Stimulated activated CD8-positive, alpha-beta memory T cell treated with anti-CD3 and anti-CD28 coated beads, Interleukin-15, amount 100 ng/mL, for 4 hours (primary cell): ENCODE measurements at regions not wholly inside any gene's neighbourhood (a gene's known extent, or its start where the extent isn't known, plus 50 kb on each side); places are given as distances from the start of the nearest gene placed in this dataset.
"Not testable (repeated sequence)": the region's sequence is repeated elsewhere in the genome, so short reads cannot be mapped to it uniquely, and the experiment has no call there.

Experiments used
- DNase-seq, 2 donors: peaks; one replicate each; pipeline ENCODE4 v3.0.0-alpha.2; 2020; ENCODE audit warnings: low read depth in 2 of 2

GRCh38 chr5:155765715-155766114, 561.2 kb upstream of the SGCD start:
- no peak for DNase-seq

DNA sequence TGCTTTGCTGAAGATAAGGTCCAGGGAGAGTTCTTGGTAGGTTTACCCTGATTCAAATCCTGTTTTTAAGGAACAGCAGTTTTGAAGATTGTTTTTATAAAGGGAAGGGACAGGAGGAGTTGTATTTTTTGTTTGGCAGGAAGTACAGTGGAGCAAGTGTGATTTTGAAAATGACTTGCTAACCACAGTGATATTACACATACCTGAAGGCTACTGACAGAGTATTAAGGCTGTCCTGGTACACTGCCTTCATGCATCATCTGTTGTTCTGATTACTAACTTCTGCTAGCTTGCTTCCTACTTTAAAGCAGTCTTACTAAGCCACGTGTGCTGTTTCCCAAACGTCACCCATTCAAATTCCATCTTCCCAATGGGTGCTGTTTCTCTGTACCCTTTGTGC, 559.5 kb upstream of the SGCD start:
- no peak for DNase-seq

DNA sequence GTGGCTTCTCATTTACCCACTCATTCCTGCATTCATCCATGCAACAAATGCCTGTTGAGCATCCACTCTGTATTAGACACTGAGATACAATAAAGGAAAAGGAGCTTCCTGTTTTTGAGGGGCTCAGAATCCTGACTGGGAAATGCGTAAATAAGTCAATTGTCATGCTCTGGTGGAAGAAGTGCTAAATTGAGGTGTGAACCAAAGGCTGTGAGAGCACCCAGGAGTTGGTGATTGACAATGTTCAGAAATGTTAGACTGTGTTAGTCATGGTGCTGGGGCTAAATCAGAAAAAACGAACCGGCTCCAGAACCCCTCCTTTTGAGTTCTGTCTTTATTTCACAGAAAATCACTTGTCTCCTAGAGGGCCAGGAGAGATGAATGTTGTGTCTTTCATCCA, 558.6 kb upstream of the SGCD start:
- no peak for DNase-seq

- DNase-seq, result no peak
These were observed 554.8 kb upstream of the SGCD start for GRCh38 chr5:155772009-155772662.

GRCh38 chr5:155773680-155774079, 553.3 kb upstream of the SGCD start:
- DNase-seq, result peak in 1 of 2 donors; percentile 11

GRCh38 chr5:155780260-155780659, 546.7 kb upstream of the SGCD start:
- DNase-seq, result no peak

DNA sequence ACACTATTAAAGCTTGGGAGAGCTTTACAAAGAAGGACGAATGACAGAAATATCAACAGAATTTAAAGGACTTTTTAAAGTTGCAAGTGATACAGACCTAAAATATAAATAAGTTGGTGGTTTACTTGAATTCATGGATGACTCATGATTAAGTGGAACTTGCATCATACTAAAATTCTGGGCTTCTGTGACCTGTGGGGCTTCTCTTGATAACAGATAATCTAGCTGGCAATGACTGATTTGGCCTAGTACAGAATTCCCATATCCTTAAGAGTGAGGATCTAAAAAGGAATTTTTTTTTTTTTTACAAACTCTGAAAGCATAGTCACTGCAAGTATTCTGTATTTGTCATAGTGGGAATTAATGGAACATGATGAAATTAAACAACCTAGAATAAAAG, 543.7 kb upstream of the SGCD start:
- no peak for DNase-seq

DNA sequence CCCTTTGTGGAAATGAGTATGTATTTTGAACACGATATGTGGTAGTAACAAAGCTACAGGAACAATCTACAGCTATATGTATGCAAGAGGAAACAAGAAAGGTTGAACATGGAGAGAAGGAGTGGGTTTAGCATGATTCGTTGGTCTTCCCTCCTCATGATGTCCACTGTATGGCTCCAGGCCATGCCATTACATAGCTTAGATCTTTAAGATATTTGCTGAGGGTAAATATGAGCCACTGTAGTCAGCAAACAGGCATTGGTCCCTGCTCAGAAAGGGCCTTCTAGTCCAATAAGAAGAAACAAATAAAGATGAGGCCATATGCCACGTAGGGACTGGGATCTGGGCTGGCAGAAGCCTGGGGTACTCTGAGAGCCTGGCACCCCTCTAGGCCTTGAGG, 543.2 kb upstream of the SGCD start:
- no peak for DNase-seq

DNA sequence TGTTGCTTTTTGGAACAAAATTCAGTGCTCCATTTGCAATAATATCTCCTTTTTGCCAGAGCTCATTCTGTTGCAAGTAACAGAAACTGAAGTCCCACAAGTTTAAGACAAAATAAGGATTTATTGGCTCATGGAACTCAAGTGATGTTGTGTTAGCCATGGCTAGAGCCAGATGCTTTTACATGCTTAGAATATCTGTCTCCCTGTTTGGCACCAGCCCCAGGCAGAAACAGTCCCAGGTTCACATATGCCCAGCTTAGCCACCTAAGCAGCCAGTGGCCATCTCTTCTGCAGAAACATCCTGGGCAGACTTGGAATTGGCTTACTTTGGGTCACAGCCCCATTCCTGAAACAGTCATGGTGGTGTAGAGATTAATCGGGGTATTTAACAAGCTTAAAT, 540.9 kb upstream of the SGCD start:
- DNase-seq, result no peak

DNA sequence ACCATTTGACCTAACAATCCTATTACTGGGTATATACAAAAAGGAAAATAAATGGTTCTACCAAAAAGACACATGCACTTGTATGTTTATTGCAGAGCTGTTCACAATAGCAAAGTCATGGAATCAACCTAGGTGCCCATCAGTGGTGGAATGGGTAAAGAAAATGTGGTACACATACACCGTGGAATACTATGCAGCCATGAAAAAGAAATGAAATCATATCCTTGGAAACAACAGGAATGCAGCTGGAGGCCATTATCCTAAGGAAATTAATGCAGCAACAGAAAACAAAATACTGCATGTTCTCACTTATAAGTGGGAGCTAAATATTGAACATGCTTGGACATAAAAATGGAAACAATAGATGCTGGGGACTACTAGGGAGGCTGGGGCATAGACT, 534.1 kb upstream of the SGCD start:
- no peak for DNase-seq

DNA sequence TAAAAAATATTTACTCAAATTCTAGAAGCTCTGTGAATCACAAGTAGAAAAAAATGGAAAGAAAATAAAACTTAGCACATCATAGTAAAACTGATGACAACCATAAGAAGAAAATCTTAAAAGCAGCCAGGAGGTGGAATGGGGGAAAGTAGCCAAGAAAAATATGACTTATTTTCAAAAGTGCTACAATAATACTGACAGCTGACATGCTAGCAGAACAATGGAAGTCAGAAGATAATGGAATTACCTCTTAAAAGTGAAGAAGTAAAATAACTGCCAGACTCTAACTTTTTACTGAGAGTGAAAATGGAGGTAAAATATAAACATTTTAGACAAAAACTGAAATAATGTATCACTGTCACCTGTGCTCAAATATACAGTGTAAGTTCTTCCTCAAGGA, 532.2 kb upstream of the SGCD start:
- DNase-seq, result no peak

DNA sequence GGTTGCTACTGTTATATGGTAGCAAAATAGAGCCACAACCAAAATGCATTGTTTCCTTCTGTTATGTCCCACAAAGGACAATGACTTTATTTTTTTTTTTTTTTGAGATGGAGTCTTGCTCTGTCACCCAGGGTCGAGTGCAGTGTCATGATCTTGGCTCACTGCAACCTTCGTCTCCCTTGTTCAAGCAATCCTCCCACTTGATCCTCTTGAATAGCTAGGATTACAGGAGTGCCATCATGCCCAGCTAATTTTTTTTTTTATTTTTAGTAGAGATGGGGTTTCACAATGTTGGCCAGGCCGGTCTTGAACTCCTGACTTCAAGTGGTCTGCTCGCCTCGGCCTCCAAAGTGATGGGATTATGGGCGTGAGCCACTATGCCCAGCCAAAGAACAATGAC, 527.7 kb upstream of the SGCD start:
- no peak for DNase-seq

- no peak for DNase-seq
These were observed 518.9 kb upstream of the SGCD start for GRCh38 chr5:155807884-155808576.

DNA sequence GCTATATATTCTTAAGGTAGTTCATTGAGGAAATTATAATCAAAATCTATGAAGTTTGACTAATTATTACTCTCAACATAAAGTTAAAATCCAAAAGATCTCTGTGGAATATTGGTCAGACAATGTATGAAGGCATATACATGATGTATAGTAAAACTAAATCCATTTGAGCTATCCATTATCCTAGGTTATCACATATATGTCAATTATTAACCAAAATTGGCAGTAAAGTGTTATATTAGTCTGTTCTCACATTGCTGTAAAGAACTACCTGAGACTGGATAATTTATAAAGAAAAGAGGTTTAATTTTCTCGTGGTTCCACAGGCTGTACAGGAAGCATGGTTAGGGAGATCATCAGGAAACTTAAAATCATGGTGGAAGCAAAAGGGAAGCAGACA, 511.7 kb upstream of the SGCD start:
- DNase-seq, result no peak

DNA sequence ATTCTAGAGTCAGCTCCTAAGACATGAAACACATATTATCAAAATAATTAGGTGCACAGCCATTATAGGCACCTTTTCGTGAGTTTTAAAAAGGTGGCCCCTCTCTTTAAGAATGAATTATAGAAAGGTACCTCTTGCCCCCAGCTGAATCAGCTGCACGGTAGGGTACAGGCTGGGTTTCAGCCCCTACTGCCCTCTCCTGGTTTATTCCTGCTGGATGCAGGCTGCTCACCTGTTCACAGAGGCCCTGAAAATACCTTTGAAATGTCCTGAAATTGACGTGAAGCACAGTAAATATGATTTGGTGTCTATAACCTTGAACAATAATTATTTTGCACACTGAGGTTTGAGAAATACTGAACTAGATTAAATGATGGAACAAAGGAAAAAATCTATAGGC, 504.8 kb upstream of the SGCD start:
- no peak for DNase-seq

DNA sequence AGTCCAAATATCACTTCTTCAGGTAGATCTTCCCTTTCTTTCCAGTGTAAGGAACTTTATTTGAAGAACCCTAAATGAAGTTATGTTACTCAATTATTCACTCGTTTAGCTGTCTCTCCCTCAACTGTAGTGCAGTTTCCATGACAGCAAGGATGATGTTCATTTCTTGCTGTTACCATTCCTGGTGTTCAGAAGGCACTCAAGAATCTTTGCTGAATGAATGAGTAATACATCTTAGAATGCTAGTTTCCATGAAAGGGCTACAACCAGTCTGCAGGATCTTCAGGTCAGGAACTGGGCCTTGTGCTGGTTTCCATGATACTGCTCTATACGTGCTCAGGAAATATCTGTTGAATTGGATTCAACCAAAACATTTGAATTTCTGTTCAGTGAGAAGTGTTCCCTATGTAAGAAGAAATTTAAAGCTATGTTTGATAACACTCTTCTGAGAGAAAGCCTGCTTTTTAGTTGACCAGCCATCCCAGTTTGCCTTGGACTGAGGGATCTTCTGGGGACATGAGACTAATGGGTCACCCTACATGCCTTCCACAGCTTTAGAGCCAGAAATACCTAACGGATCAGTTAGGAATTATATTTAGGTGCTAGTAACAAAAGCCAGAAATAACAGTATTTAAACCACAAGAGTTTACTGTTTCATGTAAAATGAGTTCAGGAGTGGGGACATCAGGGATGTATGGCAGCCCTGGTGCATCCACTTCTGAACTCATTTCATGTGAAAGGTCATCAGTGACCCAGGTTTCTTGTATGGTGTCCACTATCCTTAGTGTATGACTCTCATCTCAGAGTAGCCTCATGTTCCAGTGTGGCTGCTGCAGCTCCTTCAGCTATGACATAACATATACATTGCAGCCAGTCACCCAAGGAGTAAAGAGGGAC, 500.1 kb upstream of the SGCD start:
- DNase-seq, result no peak

DNA sequence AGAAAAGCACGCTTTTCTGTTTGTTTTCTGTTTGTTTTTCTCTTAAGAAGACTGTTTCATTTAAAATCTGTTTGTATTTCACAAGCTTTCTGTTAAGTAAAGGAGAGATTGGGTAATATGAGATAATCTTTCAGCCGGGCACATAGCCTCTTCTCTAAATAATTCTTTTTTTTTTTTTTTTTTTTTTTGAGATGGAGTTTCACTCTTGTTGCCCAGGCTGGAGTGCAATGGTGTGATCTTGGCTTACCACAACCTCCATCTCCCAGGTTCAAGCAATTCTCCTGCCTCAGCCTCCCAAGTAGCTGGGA, 499.5 kb upstream of the SGCD start:
- DNase-seq, result not testable (repeated sequence)

- no peak for DNase-seq
These were observed 499.0 kb upstream of the SGCD start for GRCh38 chr5:155827949-155828348.

GRCh38 chr5:155831491-155831890, 495.5 kb upstream of the SGCD start:
- DNase-seq, result no peak

- DNase-seq, result no peak
These were observed 493.7 kb upstream of the SGCD start for GRCh38 chr5:155833287-155833686.

DNA sequence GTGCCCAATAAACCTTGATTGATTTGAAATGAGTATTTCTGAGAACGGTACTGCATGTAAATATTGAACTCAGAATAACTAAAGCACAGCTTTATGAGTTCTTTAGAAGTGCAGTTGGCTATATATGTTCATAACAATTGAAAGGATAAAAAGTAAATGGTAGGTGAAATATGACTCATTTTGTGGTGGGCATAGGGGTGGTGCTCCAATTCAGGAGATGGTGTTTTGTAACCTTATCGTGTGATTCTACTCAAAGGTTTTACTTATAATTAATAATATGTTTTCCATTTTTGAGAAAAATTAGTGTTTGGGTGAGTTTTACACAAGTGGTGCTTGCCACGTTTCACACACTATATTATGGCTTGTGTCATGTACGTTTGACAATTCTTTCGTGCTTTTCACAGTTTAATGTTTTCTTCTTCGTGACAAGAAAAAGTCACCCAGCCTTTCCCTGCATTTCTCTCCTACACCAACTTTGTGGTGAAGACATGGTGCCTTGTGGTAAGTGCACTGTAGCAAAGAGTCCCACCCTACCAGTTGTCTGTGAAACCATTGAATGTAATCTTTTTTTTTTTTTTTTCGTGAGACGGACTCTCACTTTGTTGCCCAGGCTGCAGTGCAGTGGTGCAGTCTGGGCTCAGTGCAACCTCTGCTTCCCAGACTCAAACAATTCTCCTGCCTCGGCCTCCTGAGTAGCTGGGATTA, 492.5 kb upstream of the SGCD start:
- DNase-seq, result no peak

GRCh38 chr5:155836089-155836803, 490.7 kb upstream of the SGCD start:
- DNase-seq, result no peak
